ENCODE measurements at regions not wholly inside any gene's neighbourhood (a gene's known extent, or its start where the extent isn't known, plus 50 kb on each side); places are given as distances from the start of the nearest gene placed in this dataset.

DNA sequence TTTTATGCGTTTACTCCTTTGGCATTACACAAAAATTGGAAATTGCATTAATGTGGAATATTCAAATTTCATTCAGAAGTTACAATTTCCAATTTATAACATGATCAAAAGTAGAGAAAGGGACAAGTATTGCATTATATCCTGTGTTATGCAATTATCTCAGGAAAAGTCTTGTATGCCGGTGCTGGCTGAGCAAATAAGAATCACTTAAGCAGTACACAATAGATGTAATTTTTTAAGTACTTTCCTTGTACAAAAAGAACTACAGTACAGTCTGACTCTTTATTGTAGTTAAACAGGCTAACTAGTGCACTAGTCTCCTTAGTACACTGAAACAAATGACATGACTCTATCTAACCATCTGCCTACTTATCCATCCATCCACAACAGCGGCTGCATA, 493.2 kb upstream of the KCNMB2 start:
- 72 to 92% (median 83%) methylated on average over 3 of the region's 3 CpGs for WGBS, 4 donors
- Histone ChIP-seq H3K27ac (no peak overlapping the region), H3K9me3 (replicated peaks in 1 of 3) (no peaks in the 10 kb centered on the region), H3K36me3 (replicated peaks in 1 of 2) (no peaks in the 10 kb centered on the region), H3K4me3 (no peak overlapping the region), H3K27me3 (no peaks in the 10 kb centered on the region), H3K4me1 (replicated peaks in 1 of 2) (peaks cover 0 to 6% of the 10 kb centered on the region in 2 donors)
- intact Hi-C loops (cut with DNase I), result no loop called here
- no peak for DNase-seq
- no peak for TF ChIP-seq POLR2A (IDR thresholded peaks at IDR 0.05)
- TF ChIP-seq, protein P1, sequence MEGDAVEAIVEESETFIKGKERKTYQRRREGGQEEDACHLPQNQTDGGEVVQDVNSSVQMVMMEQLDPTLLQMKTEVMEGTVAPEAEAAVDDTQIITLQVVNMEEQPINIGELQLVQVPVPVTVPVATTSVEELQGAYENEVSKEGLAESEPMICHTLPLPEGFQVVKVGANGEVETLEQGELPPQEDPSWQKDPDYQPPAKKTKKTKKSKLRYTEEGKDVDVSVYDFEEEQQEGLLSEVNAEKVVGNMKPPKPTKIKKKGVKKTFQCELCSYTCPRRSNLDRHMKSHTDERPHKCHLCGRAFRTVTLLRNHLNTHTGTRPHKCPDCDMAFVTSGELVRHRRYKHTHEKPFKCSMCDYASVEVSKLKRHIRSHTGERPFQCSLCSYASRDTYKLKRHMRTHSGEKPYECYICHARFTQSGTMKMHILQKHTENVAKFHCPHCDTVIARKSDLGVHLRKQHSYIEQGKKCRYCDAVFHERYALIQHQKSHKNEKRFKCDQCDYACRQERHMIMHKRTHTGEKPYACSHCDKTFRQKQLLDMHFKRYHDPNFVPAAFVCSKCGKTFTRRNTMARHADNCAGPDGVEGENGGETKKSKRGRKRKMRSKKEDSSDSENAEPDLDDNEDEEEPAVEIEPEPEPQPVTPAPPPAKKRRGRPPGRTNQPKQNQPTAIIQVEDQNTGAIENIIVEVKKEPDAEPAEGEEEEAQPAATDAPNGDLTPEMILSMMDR (IDR thresholded peaks at IDR 0.05), result no peak

DNA sequence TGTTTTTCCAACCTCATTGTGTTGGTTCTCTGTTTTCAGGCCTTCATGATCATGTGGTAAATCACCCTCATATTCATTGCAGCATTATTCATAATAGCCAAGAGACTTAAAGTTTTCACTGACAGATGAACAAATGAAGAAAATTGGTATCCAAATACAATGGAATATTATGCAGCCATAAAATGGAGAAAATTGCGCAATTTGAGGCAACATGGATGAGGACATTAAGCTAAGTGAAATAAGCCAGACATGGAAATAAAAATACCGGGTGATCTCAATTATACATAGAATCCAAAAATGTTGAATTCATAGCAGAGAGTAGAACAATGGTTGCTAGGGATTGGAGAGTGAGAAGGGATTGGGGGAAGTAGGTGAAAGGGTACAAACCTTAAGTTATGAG, 491.9 kb upstream of the KCNMB2 start:
- Histone ChIP-seq H3K27me3 (no peaks in the 10 kb centered on the region), H3K36me3 (replicated peaks in 1 of 2) (no peaks in the 10 kb centered on the region), H3K4me1 (replicated peaks in 1 of 2) (no peaks in the 10 kb centered on the region), H3K9me3 (replicated peaks in 1 of 3) (no peaks in the 10 kb centered on the region), H3K27ac (no peak overlapping the region), H3K4me3 (no peak overlapping the region)
- no peak for DNase-seq
- TF ChIP-seq, protein P1 (IDR thresholded peaks at IDR 0.05), result no peak
- TF ChIP-seq POLR2A (IDR thresholded peaks at IDR 0.05), result no peak
- WGBS, 4 donors, result 96 to 100% (median 98%) methylated on average over 2 of the region's 2 CpGs
- intact Hi-C loops (cut with DNase I), result no loop called here

DNA sequence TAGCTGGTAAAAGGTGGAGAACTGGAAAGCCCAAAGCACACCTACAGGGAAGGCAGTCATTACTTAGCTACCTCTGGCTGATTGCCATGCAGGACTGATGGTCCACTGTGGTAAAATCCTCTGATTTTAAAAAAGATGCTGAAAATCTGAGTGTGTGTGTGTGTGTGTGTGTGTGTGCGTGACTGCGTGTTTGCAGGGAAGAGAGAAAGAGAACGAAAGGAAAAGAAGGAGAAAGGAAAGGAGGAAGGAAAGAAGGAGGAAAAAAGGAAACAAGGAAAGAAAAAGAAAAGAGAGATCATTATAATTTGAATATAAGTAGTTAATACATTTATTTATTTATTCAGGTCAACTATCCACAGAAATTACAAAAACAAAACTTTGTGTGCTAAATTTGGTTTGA, 488.7 kb upstream of the KCNMB2 start:
- Histone ChIP-seq H3K9me3 (replicated peaks in 1 of 3) (no peaks in the 10 kb centered on the region), H3K27ac (no peak overlapping the region), H3K36me3 (replicated peaks in 1 of 2) (no peaks in the 10 kb centered on the region), H3K27me3 (no peaks in the 10 kb centered on the region), H3K4me3 (no peak overlapping the region), H3K4me1 (replicated peaks in 1 of 2) (no peaks in the 10 kb centered on the region)
- intact Hi-C loops (cut with DNase I), result no loop called here
- no peak for DNase-seq
- WGBS, 4 donors, result 88 to 93% (median 93%) methylated on average over 3 of the region's 3 CpGs
- TF ChIP-seq, protein P1 (IDR thresholded peaks at IDR 0.05), result no peak
- TF ChIP-seq POLR2A (IDR thresholded peaks at IDR 0.05), result no peak

DNA sequence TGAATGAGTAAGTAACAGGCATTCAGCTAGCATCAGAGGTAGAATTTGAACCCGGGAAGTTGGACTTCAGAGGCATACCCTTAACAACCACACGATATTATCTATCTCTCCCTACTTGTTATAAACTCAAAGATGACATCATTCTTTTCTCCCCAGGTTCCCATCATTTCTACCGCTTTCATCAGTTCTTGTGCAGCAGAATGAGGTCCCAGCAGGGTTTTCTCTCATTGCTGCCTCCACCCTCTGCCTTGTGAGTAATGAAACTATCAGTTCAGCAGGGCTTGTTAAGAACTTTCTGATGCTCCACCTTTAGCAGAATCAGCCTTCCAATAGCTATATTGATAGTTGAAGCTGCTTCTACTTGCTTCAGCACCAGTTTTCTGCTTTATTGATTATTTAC, 487.5 kb upstream of the KCNMB2 start:
- Histone ChIP-seq H3K27me3 (no peaks in the 10 kb centered on the region), H3K36me3 (replicated peaks in 1 of 2) (no peaks in the 10 kb centered on the region), H3K9me3 (replicated peaks in 1 of 3) (no peaks in the 10 kb centered on the region), H3K27ac (no peak overlapping the region), H3K4me1 (replicated peaks in 1 of 2) (no peaks in the 10 kb centered on the region), H3K4me3 (no peak overlapping the region)
- WGBS, 4 donors, result 74 to 97% (median 76%) methylated on average over 3 of the region's 3 CpGs
- TF ChIP-seq, protein P1 (IDR thresholded peaks at IDR 0.05), result no peak
- TF ChIP-seq POLR2A (IDR thresholded peaks at IDR 0.05), result no peak
- DNase-seq, result no peak
- intact Hi-C loops (cut with DNase I), result no loop called here

Measured in adrenal gland (tissue), 9 donors.